Fibroblast of pulmonary artery (primary cell): ENCODE measurements at regions not wholly inside any gene's neighbourhood (a gene's known extent, or its start where the extent isn't known, plus 50 kb on each side); places are given as distances from the start of the nearest gene placed in this dataset.
"Not testable (repeated sequence)": the region's sequence is repeated elsewhere in the genome, so short reads cannot be mapped to it uniquely, and the experiment has no call there.

Experiments
- DNase-seq: peaks from one replicate; pipeline ENCODE4 v3.0.0-alpha.2; 2010; ENCODE audit warnings: low read depth
- H3K4me3 ChIP-seq: replicated peaks from 2 replicates; pipeline ENCODE4 v1.5.1; 2011; ENCODE audit warnings: low read depth, mild to moderate bottlenecking, control low read depth, low read length, moderate library complexity
- TF ChIP-seq, protein P1 (sequence below): IDR thresholded peaks from 2 replicates; pipeline ENCODE4 v1.5.1; 2011; ENCODE audit warnings: mild to moderate bottlenecking, control low read depth, low read length, inconsistent platforms; ENCODE audit errors: missing control alignments

DNA sequence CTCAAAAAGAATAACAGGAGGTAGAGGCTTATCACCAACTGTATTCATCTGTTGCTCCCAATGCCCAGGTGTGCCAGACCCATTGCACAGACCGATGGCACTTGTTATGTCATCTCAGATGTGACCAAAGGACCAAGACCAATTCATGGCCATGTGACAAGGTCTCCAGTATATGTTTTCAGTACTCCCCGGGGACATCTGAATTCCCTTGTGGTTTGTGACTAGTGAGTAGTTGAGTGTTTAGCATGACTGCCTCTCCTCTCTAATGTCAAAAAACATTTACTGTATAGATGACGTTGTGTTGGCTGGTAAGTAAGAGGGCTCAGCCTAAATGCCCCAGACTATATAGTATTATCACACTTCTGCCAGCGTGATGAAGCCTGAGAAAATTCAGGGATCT, 202.1 kb upstream of the SMIM30 start:
- TF ChIP-seq, protein P1, sequence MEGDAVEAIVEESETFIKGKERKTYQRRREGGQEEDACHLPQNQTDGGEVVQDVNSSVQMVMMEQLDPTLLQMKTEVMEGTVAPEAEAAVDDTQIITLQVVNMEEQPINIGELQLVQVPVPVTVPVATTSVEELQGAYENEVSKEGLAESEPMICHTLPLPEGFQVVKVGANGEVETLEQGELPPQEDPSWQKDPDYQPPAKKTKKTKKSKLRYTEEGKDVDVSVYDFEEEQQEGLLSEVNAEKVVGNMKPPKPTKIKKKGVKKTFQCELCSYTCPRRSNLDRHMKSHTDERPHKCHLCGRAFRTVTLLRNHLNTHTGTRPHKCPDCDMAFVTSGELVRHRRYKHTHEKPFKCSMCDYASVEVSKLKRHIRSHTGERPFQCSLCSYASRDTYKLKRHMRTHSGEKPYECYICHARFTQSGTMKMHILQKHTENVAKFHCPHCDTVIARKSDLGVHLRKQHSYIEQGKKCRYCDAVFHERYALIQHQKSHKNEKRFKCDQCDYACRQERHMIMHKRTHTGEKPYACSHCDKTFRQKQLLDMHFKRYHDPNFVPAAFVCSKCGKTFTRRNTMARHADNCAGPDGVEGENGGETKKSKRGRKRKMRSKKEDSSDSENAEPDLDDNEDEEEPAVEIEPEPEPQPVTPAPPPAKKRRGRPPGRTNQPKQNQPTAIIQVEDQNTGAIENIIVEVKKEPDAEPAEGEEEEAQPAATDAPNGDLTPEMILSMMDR, result no peak
- DNase-seq, result no peak
- H3K4me3 ChIP-seq, result no peak overlapping the region

DNA sequence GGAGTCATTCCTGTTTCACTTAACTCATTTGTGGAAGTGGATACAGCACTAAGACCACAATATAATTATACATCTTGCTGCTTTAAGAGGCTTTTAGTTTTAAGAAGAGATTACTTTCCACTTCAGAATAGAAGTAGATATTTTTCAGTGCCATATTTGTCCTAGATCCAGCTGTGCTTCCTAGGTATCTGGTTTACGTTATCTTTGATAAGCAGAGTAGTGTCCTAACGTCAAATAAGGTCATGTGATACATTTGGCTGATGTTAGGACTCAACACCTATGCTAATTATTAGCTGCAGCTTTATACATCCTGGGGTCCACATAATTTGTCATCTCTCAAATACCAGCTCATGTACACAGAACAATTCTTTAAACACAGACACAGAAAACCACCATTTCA, 196.2 kb upstream of the SMIM30 start:
- DNase-seq, result no peak
- TF ChIP-seq, protein P1, result no peak
- H3K4me3 ChIP-seq, result no peak overlapping the region

DNA sequence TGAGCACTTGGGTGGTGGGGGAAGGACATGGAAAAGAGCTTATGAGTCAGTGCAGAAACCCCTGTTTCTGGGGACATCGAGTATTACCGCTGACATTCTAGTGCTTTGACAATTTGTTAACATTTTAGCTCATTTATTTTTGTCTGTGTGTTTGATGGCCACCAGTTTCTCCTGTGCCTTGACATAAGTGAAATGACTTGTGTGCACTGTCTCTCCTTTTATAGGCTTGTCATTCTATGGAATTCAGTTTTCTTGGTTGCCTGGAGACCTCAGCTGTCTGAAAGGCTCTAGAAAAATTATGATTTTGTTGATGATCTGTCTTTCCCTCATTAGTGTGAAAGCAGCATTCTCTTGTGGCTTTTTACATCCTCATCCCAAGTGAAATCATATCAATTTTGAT, 190.0 kb upstream of the SMIM30 start:
- H3K4me3 ChIP-seq, result no peak overlapping the region
- DNase-seq, result no peak
- TF ChIP-seq, protein P1, result no peak

DNA sequence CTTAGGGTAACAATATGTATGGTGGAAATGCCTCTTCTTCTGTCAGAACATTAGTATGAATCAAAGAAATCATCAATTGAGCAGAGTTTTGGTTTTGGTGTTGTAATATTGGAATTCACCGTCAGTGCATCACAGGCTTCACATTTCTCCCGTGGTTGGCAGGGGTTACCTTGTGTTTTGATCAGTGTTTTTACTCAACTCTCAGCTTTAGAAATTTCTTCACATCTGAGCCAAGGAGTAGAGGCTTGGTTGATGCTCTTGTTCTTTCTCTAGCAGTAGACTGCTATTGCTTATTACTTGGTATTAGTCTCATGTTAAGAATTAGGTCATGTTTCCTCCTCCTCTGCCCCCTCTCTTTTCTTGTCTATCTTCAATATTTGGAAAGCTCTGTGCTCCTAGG, 188.8 kb upstream of the SMIM30 start:
- no peak for DNase-seq
- no peak overlapping the region for H3K4me3 ChIP-seq
- TF ChIP-seq, protein P1, result no peak

DNA sequence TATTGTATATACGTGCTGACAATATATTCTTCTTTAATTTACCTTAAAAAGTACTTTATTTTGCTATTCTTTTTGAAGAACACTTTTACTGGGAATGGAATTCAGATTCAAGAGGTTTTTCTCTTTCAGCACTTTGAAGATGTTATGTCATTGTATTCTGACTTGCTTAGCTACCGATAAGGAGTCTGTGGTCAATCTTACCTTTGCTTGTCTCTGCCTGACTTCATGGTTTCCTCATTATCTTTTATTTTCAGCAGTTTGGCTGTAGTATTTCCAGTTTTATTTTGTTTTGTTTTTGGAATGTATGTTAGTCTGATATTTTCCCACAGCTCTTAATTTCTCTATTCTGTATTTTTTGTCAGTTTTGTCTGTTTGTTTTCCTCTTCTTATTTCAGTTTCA, 187.9 kb upstream of the SMIM30 start:
- no peak overlapping the region for H3K4me3 ChIP-seq
- TF ChIP-seq, protein P1, result no peak
- DNase-seq, result no peak

DNA sequence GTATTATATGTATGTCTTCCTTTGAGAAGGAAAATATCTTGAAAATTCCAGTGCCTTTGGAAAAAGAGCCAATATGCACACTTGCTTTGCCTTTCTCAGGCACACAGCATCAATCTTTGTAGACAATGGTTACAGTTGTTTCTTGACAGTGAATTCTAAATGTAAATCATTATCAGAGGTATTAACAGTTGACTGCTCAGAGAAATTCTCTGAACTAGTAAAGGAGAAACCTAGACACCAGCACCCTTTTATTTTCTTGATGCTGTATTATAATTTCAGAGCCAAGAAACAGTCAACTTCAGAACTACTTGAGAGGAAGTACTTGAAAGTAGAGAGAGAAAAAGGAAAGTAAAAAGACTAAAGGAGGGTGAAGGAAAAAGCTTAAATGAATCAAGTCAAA, 185.8 kb upstream of the SMIM30 start:
- H3K4me3 ChIP-seq, result no peak overlapping the region
- TF ChIP-seq, protein P1, result no peak
- DNase-seq, result no peak

DNA sequence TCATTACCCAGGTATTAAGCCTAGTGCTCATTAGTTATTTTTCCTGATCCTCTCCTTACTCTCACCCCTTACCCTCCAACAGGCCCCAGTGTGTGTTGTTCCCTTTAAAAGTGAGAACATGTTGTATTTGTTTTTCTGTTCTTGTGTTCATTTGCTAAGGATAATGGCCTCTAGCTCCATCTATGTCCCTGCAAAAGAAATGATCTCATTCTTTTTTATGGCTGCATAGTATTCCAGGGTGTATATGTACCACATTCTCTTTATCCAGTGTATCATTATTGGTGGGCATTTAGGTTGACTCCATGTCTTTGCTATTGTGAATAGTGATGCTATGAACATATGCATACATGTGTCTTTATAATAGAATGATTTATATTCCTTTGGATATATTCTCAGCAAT, 185.0 kb upstream of the SMIM30 start:
- not testable (repeated sequence) for H3K4me3 ChIP-seq, DNase-seq

DNA sequence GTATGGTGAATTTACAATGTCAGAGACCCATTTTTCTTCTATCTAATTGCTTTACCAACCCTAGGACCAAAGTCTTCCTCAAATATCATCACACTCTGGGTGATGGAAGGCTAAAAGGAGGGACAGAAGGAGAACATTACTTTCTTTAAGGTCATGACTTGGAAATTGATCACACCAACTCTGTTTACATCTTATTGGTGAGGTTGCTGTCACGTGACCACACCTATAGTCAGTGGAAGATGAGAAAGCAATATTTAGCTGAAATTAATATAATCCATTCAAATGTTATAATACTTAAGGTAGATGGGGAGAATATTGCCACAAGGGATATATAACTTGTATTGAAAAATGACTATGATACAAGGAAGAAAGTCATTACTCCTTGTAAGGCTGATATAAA, 183.6 kb upstream of the SMIM30 start:
- no peak overlapping the region for H3K4me3 ChIP-seq
- DNase-seq, result no peak
- TF ChIP-seq, protein P1, result no peak
